MCF 10A (cell line): ENCODE measurements at regions not wholly inside any gene's neighbourhood (a gene's known extent, or its start where the extent isn't known, plus 50 kb on each side); places are given as distances from the start of the nearest gene placed in this dataset.

ENCODE experiments used
- BruUV-seq: library from RNA; stranded (reverse); fragments of 400-500 nt; replicated peaks from 2 replicates; lab custom pipeline; 2021; lab: Mats Ljungman, UMichigan
- CTCF ChIA-PET: fragments of 300-600 bp; sonication (Branson Sonifier 250); formaldehyde crosslinking; extraction: SDS; loops from one replicate; lab custom pipeline; 2021; ENCODE audit warnings: antibody characterized with exemption, inconsistent platforms; lab: Yijun Ruan, JAX
- POLR2A ChIA-PET: fragments of 300-600, 350-650 bp; sonication (Branson Sonifier 250); formaldehyde crosslinking; extraction: SDS; loops from one replicate; lab custom pipeline; 2020; ENCODE audit warnings: antibody characterized with exemption, inconsistent platforms; lab: Yijun Ruan, JAX
- DNase-seq: peaks from one replicate; pipeline ENCODE4 v3.0.0-alpha.2; 2018; ENCODE audit not compliant: unreplicated experiment
- H3K27ac Mint-ChIP-seq: one replicate; pipeline ENCODE4 v1.8.0; 2022; ENCODE audit warnings: mild to moderate bottlenecking, low read depth, mixed read lengths; ENCODE audit not compliant: unreplicated experiment
- H3K27me3 Mint-ChIP-seq: one replicate; pipeline ENCODE4 v1.8.0; 2022; ENCODE audit warnings: mixed read lengths; ENCODE audit not compliant: insufficient read depth, unreplicated experiment
- H3K36me3 Mint-ChIP-seq: one replicate; pipeline ENCODE4 v1.8.0; 2022; ENCODE audit warnings: mild to moderate bottlenecking, moderate library complexity, mixed read lengths; ENCODE audit not compliant: insufficient read depth, unreplicated experiment
- H3K4me1 Mint-ChIP-seq: one replicate; pipeline ENCODE4 v1.8.0; 2022; ENCODE audit warnings: mixed read lengths; ENCODE audit not compliant: insufficient read depth, unreplicated experiment
- H3K4me3 Mint-ChIP-seq: one replicate; pipeline ENCODE4 v1.8.0; 2022; ENCODE audit warnings: mild to moderate bottlenecking, moderate library complexity, mixed read lengths; ENCODE audit not compliant: unreplicated experiment
- H3K9me3 Mint-ChIP-seq: one replicate; pipeline ENCODE4 v1.8.0; 2022; ENCODE audit warnings: mixed read lengths; ENCODE audit not compliant: unreplicated experiment
- intact Hi-C: fragments of 100-400 bp; cut with micrococcal nuclease; formaldehyde crosslinking; loops from 2 replicates; pipeline ENCODE4 v1.14.1; 2022
- TF ChIP-seq, protein P1 (sequence below): fragments of 200-600 bp; IDR thresholded peaks from one replicate; pipeline ENCODE4 v1.8.0; 2022; ENCODE audit warnings: antibody characterized with exemption, mild to moderate bottlenecking; ENCODE audit not compliant: unreplicated experiment

DNA sequence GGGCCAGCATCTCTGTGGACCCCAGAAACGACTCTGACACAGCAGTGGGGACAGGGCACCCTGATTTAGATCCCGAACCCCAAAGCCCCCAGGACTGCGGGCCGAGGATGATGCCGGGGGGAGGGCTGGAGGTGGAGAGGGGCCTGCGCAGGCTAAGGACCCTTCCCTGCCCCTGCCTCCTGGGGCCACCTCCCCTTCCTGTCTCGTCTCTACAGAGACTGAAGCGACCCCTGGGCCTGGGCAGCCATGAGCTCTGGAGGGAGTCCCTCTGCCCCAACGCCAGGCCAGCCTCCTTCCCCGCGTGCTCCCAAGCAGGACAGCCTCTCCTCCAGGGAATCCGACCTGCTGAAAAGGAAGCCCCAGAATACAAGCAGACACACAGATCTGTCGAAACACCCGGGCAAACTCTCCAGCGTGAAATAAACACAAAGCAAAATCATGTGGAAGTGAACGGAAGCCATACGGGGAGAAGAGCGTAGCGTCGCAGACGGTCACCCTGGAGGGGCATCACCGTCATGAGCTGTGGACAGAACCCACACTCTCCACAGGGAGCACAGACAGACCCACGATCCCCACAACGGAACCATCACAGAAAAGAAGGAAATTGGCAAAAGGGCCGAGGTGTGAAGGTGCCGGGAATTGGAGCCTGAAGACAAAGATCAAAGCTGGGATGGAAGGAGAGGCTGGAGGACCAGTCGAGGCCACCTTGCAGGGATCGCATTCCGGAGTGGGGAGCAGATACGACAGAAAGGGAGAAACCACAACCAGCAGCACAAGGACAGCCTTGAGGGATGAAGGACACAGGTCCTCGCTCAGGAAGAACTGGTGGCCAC lies 51.0 kb upstream of the CTDP1 start:
- ChIA-PET CTCF (no interaction called here), POLR2A (no interaction called here)
- TF ChIP-seq, protein P1, sequence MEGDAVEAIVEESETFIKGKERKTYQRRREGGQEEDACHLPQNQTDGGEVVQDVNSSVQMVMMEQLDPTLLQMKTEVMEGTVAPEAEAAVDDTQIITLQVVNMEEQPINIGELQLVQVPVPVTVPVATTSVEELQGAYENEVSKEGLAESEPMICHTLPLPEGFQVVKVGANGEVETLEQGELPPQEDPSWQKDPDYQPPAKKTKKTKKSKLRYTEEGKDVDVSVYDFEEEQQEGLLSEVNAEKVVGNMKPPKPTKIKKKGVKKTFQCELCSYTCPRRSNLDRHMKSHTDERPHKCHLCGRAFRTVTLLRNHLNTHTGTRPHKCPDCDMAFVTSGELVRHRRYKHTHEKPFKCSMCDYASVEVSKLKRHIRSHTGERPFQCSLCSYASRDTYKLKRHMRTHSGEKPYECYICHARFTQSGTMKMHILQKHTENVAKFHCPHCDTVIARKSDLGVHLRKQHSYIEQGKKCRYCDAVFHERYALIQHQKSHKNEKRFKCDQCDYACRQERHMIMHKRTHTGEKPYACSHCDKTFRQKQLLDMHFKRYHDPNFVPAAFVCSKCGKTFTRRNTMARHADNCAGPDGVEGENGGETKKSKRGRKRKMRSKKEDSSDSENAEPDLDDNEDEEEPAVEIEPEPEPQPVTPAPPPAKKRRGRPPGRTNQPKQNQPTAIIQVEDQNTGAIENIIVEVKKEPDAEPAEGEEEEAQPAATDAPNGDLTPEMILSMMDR = no peak
- Mint-ChIP-seq H3K36me3 (no peaks in the 10 kb centered on the region), H3K27ac (no peak overlapping the region), H3K4me3 (no peak overlapping the region), H3K9me3 (peaks cover 35% of the 10 kb centered on the region), H3K4me1 (no peaks in the 10 kb centered on the region), H3K27me3 (no peaks in the 10 kb centered on the region)
- no TSS peak for BruUV-seq
- intact Hi-C loops = no loop called here
- DNase-seq = no peak

- Mint-ChIP-seq H3K36me3 (no peaks in the 10 kb centered on the region), H3K27me3 (no peaks in the 10 kb centered on the region), H3K27ac (no peak overlapping the region), H3K4me1 (no peaks in the 10 kb centered on the region), H3K4me3 (no peak overlapping the region), H3K9me3 (peaks cover 37% of the 10 kb centered on the region)
- no peak for DNase-seq
- intact Hi-C loops = no loop called here
- BruUV-seq = no TSS peak
- POLR2A ChIA-PET = no interaction called here
- TF ChIP-seq, protein P1 = no peak
- CTCF ChIA-PET = no interaction called here
Measured at GRCh38 chr18:79629249-79629558, 50.4 kb upstream of the CTDP1 start.

- ChIA-PET POLR2A (no interaction called here), CTCF (no interaction called here)
- intact Hi-C loops = no loop called here
- Mint-ChIP-seq H3K36me3 (peaks cover 3% of the 10 kb centered on the region), H3K27me3 (no peaks in the 10 kb centered on the region), H3K4me1 (no peaks in the 10 kb centered on the region), H3K27ac (no peak overlapping the region), H3K4me3 (no peak overlapping the region), H3K9me3 (peaks cover 37% of the 10 kb centered on the region)
- DNase-seq = no peak
- TF ChIP-seq, protein P1 = no peak
- BruUV-seq = no TSS peak
Measured at GRCh38 chr18:79629606-79630005, 50.0 kb upstream of the CTDP1 start.
